SK-N-SH (cell line): ENCODE measurements at regions not wholly inside any gene's neighbourhood (a gene's known extent, or its start where the extent isn't known, plus 50 kb on each side); places are given as distances from the start of the nearest gene placed in this dataset.

Experiments
- CTCF ChIA-PET: fragments of 300-600, 350-600 bp; formaldehyde crosslinking; extraction: SDS; loops from one replicate; lab custom pipeline; 2021; lab: Yijun Ruan, JAX
- POLR2A ChIA-PET: fragments of 350-600 bp; sonication (Branson Sonifier 250); formaldehyde crosslinking; extraction: SDS; loops from one replicate; lab custom pipeline; 2020; ENCODE audit warnings: antibody characterized with exemption, inconsistent platforms; lab: Yijun Ruan, JAX
- DNase-seq: peaks from one replicate; pipeline ENCODE4 v3.0.0; 2012
- H2AFZ ChIP-seq: fragments of 200-600 bp; sonication (generic); 2 replicates; pipeline ENCODE4 v1.8.1; 2016; ENCODE audit warnings: antibody characterized with exemption, mild to moderate bottlenecking, low read depth
- H3F3A ChIP-seq: fragments of 200-600 bp; sonication (generic); replicated peaks from 2 replicates; pipeline ENCODE3; 2016; ENCODE audit warnings: antibody characterized with exemption, mild to moderate bottlenecking; ENCODE audit not compliant: insufficient read depth
- H3K27ac ChIP-seq, 2 experiments: fragments of 200-500 bp in 1 of 2; fragments of 200-600 bp in 1 of 2; sonication (Bioruptor generic) in 1 of 2; sonication (generic), shearing (Covaris generic) in 1 of 2; 2 replicates each; pipeline versions ENCODE4 v1.5.1 to v1.6.1; 2014 to 2016; ENCODE audit warnings: low read depth in 2 of 2, inconsistent platforms in 1 of 2, low read length in 1 of 2, mild to moderate bottlenecking in 1 of 2, mixed read lengths in 1 of 2
- H3K27me3 ChIP-seq: fragments of 200-600 bp; sonication (generic), shearing (Covaris generic); 2 replicates; pipeline ENCODE4 v1.6.1; 2016; ENCODE audit warnings: mixed run types; ENCODE audit not compliant: insufficient read depth
- H3K36me3 ChIP-seq, 2 experiments: fragments of 200-500 bp in 1 of 2; fragments of 200-600 bp in 1 of 2; sonication (Bioruptor generic) in 1 of 2; sonication (generic) in 1 of 2; replicated peaks in 1 of 2; 2 replicates each; pipeline versions ENCODE3 to v1.5.1; 2014 to 2016; ENCODE audit warnings: low read length in 1 of 2, mild to moderate bottlenecking in 1 of 2; ENCODE audit not compliant: insufficient read depth in 2 of 2, control insufficient read depth in 1 of 2
- H3K4me1 ChIP-seq, 2 experiments: fragments of 200-500 bp in 1 of 2; fragments of 200-600 bp in 1 of 2; sonication (Bioruptor generic) in 1 of 2; sonication (generic), shearing (Covaris generic) in 1 of 2; 2 replicates each; pipeline versions ENCODE4 v1.5.1 to v1.6.1; 2014 to 2016; ENCODE audit warnings: low read depth in 1 of 2, low read length in 1 of 2, mixed run types in 1 of 2; ENCODE audit not compliant: insufficient read depth in 2 of 2, control insufficient read depth in 1 of 2
- H3K4me2 ChIP-seq: fragments of 200-600 bp; sonication (generic), shearing (Covaris generic); 2 replicates; pipeline ENCODE4 v1.6.1; 2017; ENCODE audit warnings: mixed run types
- H3K4me3 ChIP-seq, 2 experiments: fragments of 200-500 bp in 1 of 2; fragments of 200-600 bp in 1 of 2; sonication (Bioruptor generic) in 1 of 2; sonication (generic), shearing (Covaris generic) in 1 of 2; 2 replicates each; pipeline versions ENCODE4 v1.5.1 to v1.8.1; 2014 to 2016; ENCODE audit warnings: low read depth in 2 of 2, inconsistent platforms in 1 of 2, low read length in 1 of 2, mild to moderate bottlenecking in 1 of 2, mixed read lengths in 1 of 2, moderate library complexity in 1 of 2
- H3K79me2 ChIP-seq: fragments of 200-600 bp; sonication (generic); 2 replicates; pipeline ENCODE4 v1.8.1; 2017; ENCODE audit warnings: mild to moderate bottlenecking; ENCODE audit not compliant: insufficient read depth
- H3K9ac ChIP-seq: fragments of 200-600 bp; sonication (generic); 2 replicates; pipeline ENCODE4 v1.6.1; 2017; ENCODE audit warnings: mixed run types
- H3K9me2 ChIP-seq: fragments of 200-600 bp; sonication (generic); 2 replicates; pipeline ENCODE4 v1.6.1; 2017; ENCODE audit warnings: mixed run types
- H3K9me3 ChIP-seq: fragments of 200-600 bp; sonication (generic); 2 replicates; pipeline ENCODE4 v1.6.1; 2017; ENCODE audit warnings: mixed run types, mild to moderate bottlenecking, moderate library complexity
- H4K20me1 ChIP-seq: fragments of 200-600 bp; sonication (generic); 2 replicates; pipeline ENCODE4 v1.6.1; 2017; ENCODE audit warnings: mild to moderate bottlenecking, mixed run types; ENCODE audit not compliant: insufficient read depth
- ELF1 ChIP-seq: IDR thresholded peaks from 2 replicates; pipeline ENCODE4 v1.4.0; 2012
- FOSL2 ChIP-seq: IDR thresholded peaks from 2 replicates; pipeline ENCODE4 v1.4.0; 2012; ENCODE audit warnings: low read depth, mild to moderate bottlenecking, moderate library complexity, borderline replicate concordance
- FOXM1 ChIP-seq: IDR thresholded peaks from 2 replicates; pipeline ENCODE4 v1.4.0; 2012; ENCODE audit warnings: low read depth, mild to moderate bottlenecking
- GATA2 ChIP-seq: sonication (generic); formaldehyde crosslinking; IDR thresholded peaks from 2 replicates; pipeline ENCODE4 v1.5.0; 2020; ENCODE audit warnings: mild to moderate bottlenecking, missing genetic modification reagents
- MEF2A ChIP-seq: IDR thresholded peaks from 2 replicates; pipeline ENCODE4 v1.4.0; 2012; ENCODE audit warnings: low read depth, borderline replicate concordance
- RAD21 ChIP-seq: IDR thresholded peaks from 2 replicates; pipeline ENCODE4 v1.6.1; 2012; ENCODE audit warnings: mild to moderate bottlenecking, low read length
- REST ChIP-seq: IDR thresholded peaks from 2 replicates; pipeline ENCODE4 v1.6.1; 2012; ENCODE audit warnings: mild to moderate bottlenecking, low read depth, low read length, moderate library complexity
- RXRA ChIP-seq: IDR thresholded peaks from 2 replicates; pipeline ENCODE4 v1.4.0; 2012; ENCODE audit warnings: low read depth, mild to moderate bottlenecking, borderline replicate concordance
- SIN3A ChIP-seq: IDR thresholded peaks from 2 replicates; pipeline ENCODE4 v1.6.1; 2012; ENCODE audit warnings: low read depth, mild to moderate bottlenecking, low read length, moderate library complexity, borderline replicate concordance
- WGBS: methylation state at CpG from one replicate; pipeline ENCODE4 v1.1.6; 2017; ENCODE audit warnings: low lambda C conversion rate; 5-methylcytosine and 5-hydroxymethylcytosine counted together
- TF ChIP-seq, protein P1 (sequence below): IDR thresholded peaks from 2 replicates; pipeline ENCODE4 v1.4.0; 2012; ENCODE audit warnings: low read depth, borderline replicate concordance
- TF ChIP-seq, protein P2 (sequence below): fragments of 200-600 bp; sonication (generic); IDR thresholded peaks from 2 replicates; pipeline ENCODE4 v1.6.1; 2017; ENCODE audit warnings: antibody characterized with exemption, mild to moderate bottlenecking, moderate library complexity
- TF ChIP-seq, protein P3 (sequence below): fragments of 150-350 bp; IDR thresholded peaks from 2 replicates; pipeline ENCODE4 v1.6.1; 2016; ENCODE audit warnings: mild to moderate bottlenecking, low read depth, low read length
- TF ChIP-seq, protein P4 (sequence below): IDR thresholded peaks from 2 replicates; pipeline ENCODE4 v1.4.0; 2012; ENCODE audit warnings: low read depth, borderline replicate concordance

GRCh38 chr5:12662545-12663314, 758.5 kb upstream of the CTNND2 start:
- WGBS = 51% methylated on average over 20 of the region's 20 CpGs
- DNase-seq = no peak
- CTCF ChIA-PET = no interaction called here

More at GRCh38 chr5:12662545-12663314, 758.5 kb upstream of the CTNND2 start:
- H2AFZ ChIP-seq = no peak overlapping the region
- no peaks in the 10 kb centered on the region for H3K9me2 ChIP-seq
- H3K27me3 ChIP-seq = no peaks in the 10 kb centered on the region
- H3K4me1 ChIP-seq = no peaks in the 10 kb centered on the region
- H3K9ac ChIP-seq = no peak overlapping the region
- POLR2A ChIA-PET = no interaction called here
- no peak overlapping the region for H3K4me3 ChIP-seq
- H3K36me3 ChIP-seq = no peaks in the 10 kb centered on the region
- TF ChIP-seq GATA2 (CRISPR knock-in tag) (no peak), SIN3A (no peak), REST (no peak), FOSL2 (no peak), ELF1 (no peak), FOXM1 (no peak), RAD21 (no peak), MEF2A (no peak), RXRA (no peak)
- TF ChIP-seq, protein P1, sequence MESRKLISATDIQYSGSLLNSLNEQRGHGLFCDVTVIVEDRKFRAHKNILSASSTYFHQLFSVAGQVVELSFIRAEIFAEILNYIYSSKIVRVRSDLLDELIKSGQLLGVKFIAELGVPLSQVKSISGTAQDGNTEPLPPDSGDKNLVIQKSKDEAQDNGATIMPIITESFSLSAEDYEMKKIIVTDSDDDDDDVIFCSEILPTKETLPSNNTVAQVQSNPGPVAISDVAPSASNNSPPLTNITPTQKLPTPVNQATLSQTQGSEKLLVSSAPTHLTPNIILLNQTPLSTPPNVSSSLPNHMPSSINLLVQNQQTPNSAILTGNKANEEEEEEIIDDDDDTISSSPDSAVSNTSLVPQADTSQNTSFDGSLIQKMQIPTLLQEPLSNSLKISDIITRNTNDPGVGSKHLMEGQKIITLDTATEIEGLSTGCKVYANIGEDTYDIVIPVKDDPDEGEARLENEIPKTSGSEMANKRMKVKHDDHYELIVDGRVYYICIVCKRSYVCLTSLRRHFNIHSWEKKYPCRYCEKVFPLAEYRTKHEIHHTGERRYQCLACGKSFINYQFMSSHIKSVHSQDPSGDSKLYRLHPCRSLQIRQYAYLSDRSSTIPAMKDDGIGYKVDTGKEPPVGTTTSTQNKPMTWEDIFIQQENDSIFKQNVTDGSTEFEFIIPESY = no peak
- TF ChIP-seq, protein P2, sequence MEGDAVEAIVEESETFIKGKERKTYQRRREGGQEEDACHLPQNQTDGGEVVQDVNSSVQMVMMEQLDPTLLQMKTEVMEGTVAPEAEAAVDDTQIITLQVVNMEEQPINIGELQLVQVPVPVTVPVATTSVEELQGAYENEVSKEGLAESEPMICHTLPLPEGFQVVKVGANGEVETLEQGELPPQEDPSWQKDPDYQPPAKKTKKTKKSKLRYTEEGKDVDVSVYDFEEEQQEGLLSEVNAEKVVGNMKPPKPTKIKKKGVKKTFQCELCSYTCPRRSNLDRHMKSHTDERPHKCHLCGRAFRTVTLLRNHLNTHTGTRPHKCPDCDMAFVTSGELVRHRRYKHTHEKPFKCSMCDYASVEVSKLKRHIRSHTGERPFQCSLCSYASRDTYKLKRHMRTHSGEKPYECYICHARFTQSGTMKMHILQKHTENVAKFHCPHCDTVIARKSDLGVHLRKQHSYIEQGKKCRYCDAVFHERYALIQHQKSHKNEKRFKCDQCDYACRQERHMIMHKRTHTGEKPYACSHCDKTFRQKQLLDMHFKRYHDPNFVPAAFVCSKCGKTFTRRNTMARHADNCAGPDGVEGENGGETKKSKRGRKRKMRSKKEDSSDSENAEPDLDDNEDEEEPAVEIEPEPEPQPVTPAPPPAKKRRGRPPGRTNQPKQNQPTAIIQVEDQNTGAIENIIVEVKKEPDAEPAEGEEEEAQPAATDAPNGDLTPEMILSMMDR = no peak
- TF ChIP-seq, protein P3, sequence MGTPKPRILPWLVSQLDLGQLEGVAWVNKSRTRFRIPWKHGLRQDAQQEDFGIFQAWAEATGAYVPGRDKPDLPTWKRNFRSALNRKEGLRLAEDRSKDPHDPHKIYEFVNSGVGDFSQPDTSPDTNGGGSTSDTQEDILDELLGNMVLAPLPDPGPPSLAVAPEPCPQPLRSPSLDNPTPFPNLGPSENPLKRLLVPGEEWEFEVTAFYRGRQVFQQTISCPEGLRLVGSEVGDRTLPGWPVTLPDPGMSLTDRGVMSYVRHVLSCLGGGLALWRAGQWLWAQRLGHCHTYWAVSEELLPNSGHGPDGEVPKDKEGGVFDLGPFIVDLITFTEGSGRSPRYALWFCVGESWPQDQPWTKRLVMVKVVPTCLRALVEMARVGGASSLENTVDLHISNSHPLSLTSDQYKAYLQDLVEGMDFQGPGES = no peak
- TF ChIP-seq, protein P4, sequence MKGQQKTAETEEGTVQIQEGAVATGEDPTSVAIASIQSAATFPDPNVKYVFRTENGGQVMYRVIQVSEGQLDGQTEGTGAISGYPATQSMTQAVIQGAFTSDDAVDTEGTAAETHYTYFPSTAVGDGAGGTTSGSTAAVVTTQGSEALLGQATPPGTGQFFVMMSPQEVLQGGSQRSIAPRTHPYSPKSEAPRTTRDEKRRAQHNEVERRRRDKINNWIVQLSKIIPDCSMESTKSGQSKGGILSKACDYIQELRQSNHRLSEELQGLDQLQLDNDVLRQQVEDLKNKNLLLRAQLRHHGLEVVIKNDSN = no peak
- H3K27ac ChIP-seq = no peak overlapping the region
- no peaks in the 10 kb centered on the region for H3F3A ChIP-seq
- H4K20me1 ChIP-seq = no peaks in the 10 kb centered on the region
- H3K9me3 ChIP-seq = no peaks in the 10 kb centered on the region
- no peaks in the 10 kb centered on the region for H3K79me2 ChIP-seq
- no peak overlapping the region for H3K4me2 ChIP-seq
